HepG2 (cell line): ENCODE measurements at regions not wholly inside any gene's neighbourhood (a gene's known extent, or its start where the extent isn't known, plus 50 kb on each side); places are given as distances from the start of the nearest gene placed in this dataset.

Experiments
- ATAC-seq: fragments of 200-7000 bp; cut with Tn5 transposase; 3 replicates; pipeline ENCODE4 v1.9.1; 2020; ENCODE audit warnings: mild to moderate bottlenecking, moderate library complexity
- BruUV-seq: library from RNA; stranded (reverse); fragments of 400-500 nt; replicated peaks from 2 replicates; lab custom pipeline; 2021; lab: Mats Ljungman, UMichigan
- CTCF ChIA-PET: fragments of 300-600 bp; formaldehyde crosslinking; extraction: SDS; loops from one replicate; lab custom pipeline; 2021; ENCODE audit warnings: low total read pairs, inconsistent platforms, low intra/inter-chr PET ratio; lab: Yijun Ruan, JAX
- POLR2A ChIA-PET: fragments of 350-600 bp; sonication (Branson Sonifier 250); formaldehyde crosslinking; loops from one replicate; lab custom pipeline; 2020; ENCODE audit warnings: antibody characterized with exemption, inconsistent platforms; lab: Yijun Ruan, JAX
- DNase-seq: peaks from one replicate; pipeline ENCODE4 v3.0.0-alpha.2; 2015; ENCODE audit warnings: low spot score
- FAIRE-seq: peaks from 3 replicates; lab custom pipeline; 2011; peaks lifted over from hg19 to GRCh38; lab: Jason Lieb, UNC
- H2AFZ ChIP-seq: one replicate; pipeline ENCODE4 v1.6.1; 2011; ENCODE audit warnings: low read length, inconsistent platforms
- H3K27ac ChIP-seq: fragments of 300-600 bp; 3 replicates; pipeline ENCODE4 v1.8.0; 2011; ENCODE audit warnings: mixed run types, mild to moderate bottlenecking, mixed read lengths, low read length, inconsistent platforms; ENCODE audit not compliant: insufficient read depth; ENCODE audit errors: extremely low read length
- H3K27me3 ChIP-seq, 2 experiments: fragments of 200-600 bp in 1 of 2; 2 replicates in 1 of 2; 3 replicates in 1 of 2; pipeline versions ENCODE4 v1.6.0 to v1.8.0; 2011; ENCODE audit warnings: low read length in 2 of 2, mild to moderate bottlenecking in 2 of 2, moderate library complexity in 2 of 2, inconsistent platforms in 1 of 2; ENCODE audit not compliant: insufficient read depth in 2 of 2, control insufficient read depth in 1 of 2
- H3K36me3 ChIP-seq, 2 experiments: fragments of 200-600 bp in 1 of 2; replicated peaks in 1 of 2; 2 replicates in 1 of 2; 3 replicates in 1 of 2; pipeline versions ENCODE4 v1.5.1 to v1.8.0; 2011; ENCODE audit warnings: low read length in 2 of 2, inconsistent platforms in 1 of 2; ENCODE audit not compliant: insufficient read depth in 2 of 2, control insufficient read depth in 1 of 2
- H3K4me1 ChIP-seq: 2 replicates; pipeline ENCODE4 v1.5.1; 2012; ENCODE audit warnings: low read length, inconsistent platforms; ENCODE audit not compliant: insufficient read depth
- H3K4me2 ChIP-seq: 2 replicates; pipeline ENCODE4 v1.6.0; 2011; ENCODE audit warnings: low read depth, low read length, inconsistent platforms
- H3K4me3 ChIP-seq, 3 experiments: fragments of 200-600 bp in 1 of 3; sonication (generic), shearing (Covaris generic) in 1 of 3; replicated peaks in 1 of 3; 2 replicates each; pipeline ENCODE4 v1.5.1; 2011 to 2016; ENCODE audit warnings: low read length in 3 of 3, inconsistent platforms in 2 of 3, low read depth in 2 of 3, mild to moderate bottlenecking in 2 of 3, control low read depth in 1 of 3, mixed read lengths in 1 of 3; ENCODE audit not compliant: insufficient read depth in 1 of 3
- H3K79me2 ChIP-seq: one replicate; pipeline ENCODE4 v1.6.1; 2011; ENCODE audit warnings: low read length, inconsistent platforms; ENCODE audit not compliant: insufficient read depth
- H3K9ac ChIP-seq: 2 replicates; pipeline ENCODE4 v1.6.0; 2011; ENCODE audit warnings: mild to moderate bottlenecking, low read depth, low read length, inconsistent platforms; ENCODE audit not compliant: insufficient read depth
- H3K9me3 ChIP-seq: 2 replicates; pipeline ENCODE4 v1.5.1; 2012; ENCODE audit warnings: mild to moderate bottlenecking, low read length
- H4K20me1 ChIP-seq: 2 replicates; pipeline ENCODE4 v1.6.0; 2011; ENCODE audit warnings: inconsistent platforms, mild to moderate bottlenecking, low read length, moderate library complexity; ENCODE audit not compliant: insufficient read depth
- CHCHD3 ChIP-seq: sonication (generic); formaldehyde crosslinking; IDR thresholded peaks from 2 replicates; pipeline ENCODE4 v1.8.0; 2022; ENCODE audit warnings: mild to moderate bottlenecking, missing genetic modification reagents, moderate library complexity
- CHD2 ChIP-seq: IDR thresholded peaks from 2 replicates; pipeline ENCODE4 v1.6.1; 2011; ENCODE audit warnings: low read depth, low read length, improper control_type of control experiment
- CHD4 ChIP-seq: fragments of 200-600 bp; sonication (generic); IDR thresholded peaks from 2 replicates; pipeline ENCODE4 v1.7.0; 2017; ENCODE audit warnings: mild to moderate bottlenecking, low read length, borderline replicate concordance
- ETV5 ChIP-seq: IDR thresholded peaks from 2 replicates; pipeline ENCODE4 v1.6.1; 2018; ENCODE audit warnings: missing biosample characterization, missing genetic modification reagents, inconsistent platforms, borderline replicate concordance
- FOSL2 ChIP-seq: sonication (generic); formaldehyde crosslinking; IDR thresholded peaks from 2 replicates; pipeline ENCODE4 v1.4.0; 2020; ENCODE audit warnings: missing genetic modification reagents
- HNF1A ChIP-seq, 2 experiments: sonication (generic) in 1 of 2; formaldehyde crosslinking in 1 of 2; IDR thresholded peaks; 2 replicates each; pipeline versions ENCODE4 v1.4.0 to v1.6.1; 2016 to 2020; ENCODE audit warnings: borderline replicate concordance in 1 of 2, low read depth in 1 of 2, mild to moderate bottlenecking in 1 of 2, missing genetic modification reagents in 1 of 2
- MLLT10 ChIP-seq: sonication (generic); formaldehyde crosslinking; IDR thresholded peaks from 2 replicates; pipeline ENCODE4 v1.4.0; 2020; ENCODE audit warnings: missing genetic modification reagents
- MXD4 ChIP-seq: IDR thresholded peaks from 2 replicates; pipeline ENCODE4 v1.6.1; 2016; ENCODE audit warnings: mild to moderate bottlenecking, missing biosample characterization, missing genetic modification reagents
- PCBP1 ChIP-seq: fragments of 200-400 bp; formaldehyde crosslinking; IDR thresholded peaks from 2 replicates; pipeline ENCODE4 v1.6.1; 2017; ENCODE audit warnings: mild to moderate bottlenecking, low read depth, low read length, borderline replicate concordance
- POLR2G ChIP-seq: fragments of 200-400 bp; formaldehyde crosslinking; IDR thresholded peaks from 2 replicates; pipeline ENCODE4 v1.6.1; 2018; ENCODE audit warnings: mild to moderate bottlenecking, low read depth, low read length, moderate library complexity
- RFX1 ChIP-seq: fragments of 450-650 bp; IDR thresholded peaks from 2 replicates; pipeline ENCODE4 v1.6.1; 2017
- SMARCE1 ChIP-seq: fragments of 450-650 bp; IDR thresholded peaks from 2 replicates; pipeline ENCODE4 v1.6.1; 2017; ENCODE audit warnings: borderline replicate concordance
- TGIF2 ChIP-seq: IDR thresholded peaks from 2 replicates; pipeline ENCODE4 v1.6.1; 2016; ENCODE audit warnings: control low read depth, missing compliant biosample characterization
- TIGD3 ChIP-seq: sonication (generic); formaldehyde crosslinking; IDR thresholded peaks from 2 replicates; pipeline ENCODE4 v1.5.1; 2020; ENCODE audit warnings: mild to moderate bottlenecking, missing genetic modification reagents, borderline replicate concordance
- ZKSCAN5 ChIP-seq: sonication (generic); formaldehyde crosslinking; IDR thresholded peaks from 2 replicates; pipeline ENCODE4 v1.5.1; 2020; ENCODE audit warnings: mild to moderate bottlenecking, missing genetic modification reagents
- ZNF264 ChIP-seq: sonication (generic); formaldehyde crosslinking; IDR thresholded peaks from 2 replicates; pipeline ENCODE4 v1.4.0; 2020; ENCODE audit warnings: missing genetic modification reagents
- ZNF598 ChIP-seq: sonication (generic); formaldehyde crosslinking; IDR thresholded peaks from 2 replicates; pipeline ENCODE4 v1.5.1; 2020; ENCODE audit warnings: mild to moderate bottlenecking, missing genetic modification reagents, borderline replicate concordance
- ZNF674 ChIP-seq: sonication (generic); formaldehyde crosslinking; IDR thresholded peaks from 2 replicates; pipeline ENCODE4 v1.5.0; 2020; ENCODE audit warnings: low read depth, mild to moderate bottlenecking, missing genetic modification reagents
- ZNF883 ChIP-seq: sonication (generic); formaldehyde crosslinking; IDR thresholded peaks from 2 replicates; pipeline ENCODE4 v1.5.1; 2020; ENCODE audit warnings: mild to moderate bottlenecking, missing genetic modification reagents; ENCODE audit errors: not compliant biosample characterization
- WGBS: methylation state at CpG from one replicate; pipeline ENCODE4 v1.1.6; 2017; ENCODE audit warnings: low lambda C conversion rate; 5-methylcytosine and 5-hydroxymethylcytosine counted together
- in situ Hi-C: cut with HindIII; loops from 2 replicates; pipeline ENCODE4 v1.10.0; 2017; ENCODE audit warnings: low pct_unique_long_range_greater_than_20kb; ENCODE audit not compliant: extremely low pct_ligation_motif_present
- intact Hi-C: fragments of 100-400 bp; cut with micrococcal nuclease; formaldehyde crosslinking; loops from one replicate; pipeline ENCODE4 v1.10.0; 2022; ENCODE audit not compliant: unreplicated experiment

- in situ Hi-C loops: no loop called here
- no peak for FAIRE-seq
Measured at GRCh38 chr13:79907527-79907926, 426.6 kb downstream of the NDFIP2 start.

More at GRCh38 chr13:79907527-79907926, 426.6 kb downstream of the NDFIP2 start:
- Histone ChIP-seq H3K9me3 (peaks cover 9% of the 10 kb centered on the region; the same call in 1 of the 2 replicates), H3K27me3 (no peaks in the 10 kb centered on the region), H3K4me2 (no peak overlapping the region), H2AFZ (no peak overlapping the region), H3K4me3 (no peak overlapping the region), H3K27ac (no peak overlapping the region), H3K79me2 (no peaks in the 10 kb centered on the region), H4K20me1 (no peaks in the 10 kb centered on the region), H3K9ac (no peak overlapping the region), H3K4me1 (no peaks in the 10 kb centered on the region), H3K36me3 (no peaks in the 10 kb centered on the region)
- no peak for ATAC-seq
- POLR2A ChIA-PET: no interaction called here
- no TSS peak for BruUV-seq
- DNase-seq: no peak
- intact Hi-C loops: no loop called here
- CTCF ChIA-PET: no interaction called here
- WGBS: 86% methylated on average over 1 of the region's 1 CpG
- no peak for TF ChIP-seq ETV5 (CRISPR knock-in tag)
- no peak for TF ChIP-seq CHD2
- no peak for TF ChIP-seq ZKSCAN5 (CRISPR knock-in tag)
- no peak for TF ChIP-seq ZNF264
- TF ChIP-seq ZNF883 (CRISPR knock-in tag): no peak
- no peak for TF ChIP-seq CHD4
- TF ChIP-seq RFX1: no peak
- no peak for TF ChIP-seq TGIF2 (CRISPR knock-in tag)
- TF ChIP-seq CHCHD3 (CRISPR knock-in tag): no peak
- no peak for TF ChIP-seq ZNF598
- TF ChIP-seq MLLT10: no peak
- no peak for TF ChIP-seq HNF1A (IDR thresholded peaks at IDR 0.05; ENCODE audit: low read depth)
- TF ChIP-seq HNF1A (CRISPR knock-in tag; IDR thresholded peaks at IDR 0.05; ENCODE audit: borderline replicate concordance): no peak
- TF ChIP-seq PCBP1: no peak
- no peak for TF ChIP-seq ZNF674 (CRISPR knock-in tag)
- TF ChIP-seq POLR2G: no peak
- no peak for TF ChIP-seq MXD4 (CRISPR knock-in tag)
- no peak for TF ChIP-seq TIGD3 (CRISPR knock-in tag)
- TF ChIP-seq FOSL2: no peak
- TF ChIP-seq SMARCE1: no peak
